Astrocyte (in vitro differentiated cells and primary cell): ENCODE measurements at regions not wholly inside any gene's neighbourhood (a gene's known extent, or its start where the extent isn't known, plus 50 kb on each side); places are given as distances from the start of the nearest gene placed in this dataset.

ENCODE experiments used
- CTCF ChIP-seq: IDR thresholded peaks from 2 replicates; pipeline ENCODE4 v1.5.1; 2011; ENCODE audit warnings: low read depth, mild to moderate bottlenecking, inconsistent platforms, low read length, moderate library complexity; ENCODE audit not compliant: insufficient read depth
- EZH2 ChIP-seq: IDR thresholded peaks from 2 replicates; pipeline ENCODE4 v1.6.1; 2012; ENCODE audit warnings: mild to moderate bottlenecking, low read length, inconsistent platforms; ENCODE audit not compliant: insufficient read depth

- no peak for TF ChIP-seq CTCF
- no peak for TF ChIP-seq EZH2
Measured at GRCh38 chr9:129471201-129472019, 149.5 kb downstream of the C9orf50 start.
